Liver (tissue), 8 donors: ENCODE measurements at regions not wholly inside any gene's neighbourhood (a gene's known extent, or its start where the extent isn't known, plus 50 kb on each side); places are given as distances from the start of the nearest gene placed in this dataset.

Experiments
- DNase-seq: peaks from one replicate; pipeline ENCODE4 v3.0.0-alpha.2; 2017; ENCODE audit warnings: low spot score
- H3K27ac ChIP-seq, 2 donors: one replicate each; pipeline ENCODE4 v1.7.0; 2013; ENCODE audit warnings: inconsistent platforms in 2 of 2, low read length in 2 of 2, control low read depth in 1 of 2, low read depth in 1 of 2, mild to moderate bottlenecking in 1 of 2
- H3K27me3 ChIP-seq, 4 donors: one replicate each; pipeline versions ENCODE4 v1.6.1 to v1.7.0; 2013; ENCODE audit warnings: low read length in 3 of 4, inconsistent platforms in 1 of 4, mild to moderate bottlenecking in 1 of 4, moderate library complexity in 1 of 4; ENCODE audit not compliant: control insufficient read depth in 4 of 4, insufficient read depth in 4 of 4
- H3K36me3 ChIP-seq, 4 donors: one replicate each; pipeline versions ENCODE4 v1.6.1 to v1.7.0; 2013; ENCODE audit warnings: low read length in 3 of 4, mild to moderate bottlenecking in 3 of 4, low read depth in 1 of 4, moderate library complexity in 1 of 4; ENCODE audit not compliant: control insufficient read depth in 4 of 4, insufficient read depth in 3 of 4
- H3K4me1 ChIP-seq, 4 donors: one replicate each; pipeline versions ENCODE4 v1.6.1 to v1.7.0; 2013; ENCODE audit warnings: low read length in 3 of 4, mild to moderate bottlenecking in 3 of 4, moderate library complexity in 1 of 4; ENCODE audit not compliant: control insufficient read depth in 4 of 4, insufficient read depth in 4 of 4
- H3K4me3 ChIP-seq, 3 donors: one replicate each; pipeline versions ENCODE4 v1.6.1 to v1.7.0; 2013; ENCODE audit warnings: low read length in 3 of 3, control low read depth in 1 of 3, low read depth in 1 of 3, mild to moderate bottlenecking in 1 of 3
- H3K9ac ChIP-seq, 2 donors: one replicate each; pipeline ENCODE4 v1.7.0; 2013; ENCODE audit warnings: low read length in 2 of 2, mild to moderate bottlenecking in 2 of 2, moderate library complexity in 2 of 2, control low read depth in 1 of 2, low read depth in 1 of 2
- H3K9me3 ChIP-seq, 4 donors: one replicate each; pipeline versions ENCODE4 v1.6.1 to v1.7.0; 2013; ENCODE audit warnings: low read length in 3 of 4; ENCODE audit not compliant: control insufficient read depth in 4 of 4
- ATF3 ChIP-seq: IDR thresholded peaks from 2 replicates; pipeline ENCODE4 v1.6.1; 2016; ENCODE audit warnings: antibody characterized with exemption
- CTCF ChIP-seq: fragments of 150-350 bp; IDR thresholded peaks from 2 replicates; pipeline ENCODE4 v1.5.1; 2017; ENCODE audit warnings: improper control_type of control experiment, low read depth, low read length; ENCODE audit not compliant: missing input control
- EGR1 ChIP-seq, 2 donors: IDR thresholded peaks; 2 replicates each; pipeline ENCODE4 v1.6.1; 2016 to 2018; ENCODE audit warnings: antibody characterized with exemption in 2 of 2, low read depth in 2 of 2
- FOXA1 ChIP-seq: IDR thresholded peaks from 2 replicates; pipeline ENCODE4 v1.6.1; 2016; ENCODE audit warnings: antibody characterized with exemption
- FOXA2 ChIP-seq: IDR thresholded peaks from 2 replicates; pipeline ENCODE4 v1.6.1; 2016; ENCODE audit warnings: antibody characterized with exemption
- GABPA ChIP-seq, 2 donors: IDR thresholded peaks in 1 of 2; conservative IDR thresholded peaks in 1 of 2; 2 replicates each; pipeline ENCODE4 v1.6.1; 2016; ENCODE audit warnings: antibody characterized with exemption in 2 of 2, mild to moderate bottlenecking in 1 of 2, moderate library complexity in 1 of 2
- HNF4A ChIP-seq, 2 donors: conservative IDR thresholded peaks; 2 replicates each; pipeline ENCODE4 v1.6.1; 2016; ENCODE audit warnings: antibody characterized with exemption in 2 of 2, mild to moderate bottlenecking in 2 of 2
- HNF4G ChIP-seq: IDR thresholded peaks from 2 replicates; pipeline ENCODE4 v1.6.1; 2016; ENCODE audit warnings: antibody characterized with exemption
- JUND ChIP-seq, 2 donors: IDR thresholded peaks; 2 replicates each; pipeline ENCODE4 v1.6.1; 2016; ENCODE audit warnings: antibody characterized with exemption in 2 of 2
- MAX ChIP-seq: IDR thresholded peaks from 2 replicates; pipeline ENCODE4 v1.6.1; 2016; ENCODE audit warnings: antibody characterized with exemption
- NR2F2 ChIP-seq: IDR thresholded peaks from 2 replicates; pipeline ENCODE4 v1.6.1; 2016; ENCODE audit warnings: antibody characterized with exemption
- RAD21 ChIP-seq, 2 donors: IDR thresholded peaks; 2 replicates each; pipeline ENCODE4 v1.6.1; 2016; ENCODE audit warnings: antibody characterized with exemption in 2 of 2, mild to moderate bottlenecking in 2 of 2
- REST ChIP-seq: IDR thresholded peaks from 2 replicates; pipeline ENCODE4 v1.6.1; 2016; ENCODE audit warnings: antibody characterized with exemption, mild to moderate bottlenecking
- RXRA ChIP-seq, 2 donors: IDR thresholded peaks; 2 replicates each; pipeline ENCODE4 v1.6.1; 2017 to 2018; ENCODE audit warnings: antibody characterized with exemption in 2 of 2, mild to moderate bottlenecking in 1 of 2
- SP1 ChIP-seq: IDR thresholded peaks from 2 replicates; pipeline ENCODE4 v1.6.1; 2018; ENCODE audit warnings: antibody characterized with exemption, mild to moderate bottlenecking
- TAF1 ChIP-seq: conservative IDR thresholded peaks from 2 replicates; pipeline ENCODE4 v1.6.1; 2016; ENCODE audit warnings: antibody characterized with exemption, mild to moderate bottlenecking
- YY1 ChIP-seq: IDR thresholded peaks from 2 replicates; pipeline ENCODE4 v1.6.1; 2016; ENCODE audit warnings: antibody characterized with exemption, mild to moderate bottlenecking
- ZBTB33 ChIP-seq: IDR thresholded peaks from 2 replicates; pipeline ENCODE4 v1.6.1; 2016; ENCODE audit warnings: antibody characterized with exemption
- WGBS: extraction: QIAGEN DNeasy Blood & Tissue Kit; methylation state at CpG from one replicate; pipeline ENCODE4 v1.1.7; 2013; 5-methylcytosine and 5-hydroxymethylcytosine counted together
- donor health status: healthy.
- donor health status: healthy.
- donor health status: healthy.
- donor health status: healthy.
- donor health status: healthy.

GRCh38 chr4:34486461-34487363 lies 1757.6 kb downstream of the ARAP2 start (continued):
- TF ChIP-seq REST (no peak), ATF3 (no peak), HNF4A (conservative IDR thresholded peaks at IDR 0.05) (no peak)

- Histone ChIP-seq H3K4me1 (no peaks in the 10 kb centered on the region), H3K36me3 (no peaks in the 10 kb centered on the region), H3K9ac (no peak overlapping the region), H3K4me3 (no peak overlapping the region), H3K27me3 (peaks cover 0 to 3% (median 0%) of the 10 kb centered on the region in 4 donors), H3K9me3 (no peaks in the 10 kb centered on the region), H3K27ac (no peak overlapping the region)
- no peak for DNase-seq
- TF ChIP-seq JUND (IDR thresholded peaks at IDR 0.05) (no peak), CTCF (no peak), ZBTB33 (no peak), RXRA (IDR thresholded peaks at IDR 0.05) (no peak), EGR1 (IDR thresholded peaks at IDR 0.05; ENCODE audit: low read depth in 2 of 2) (no peak), SP1 (no peak), YY1 (no peak), HNF4A (conservative IDR thresholded peaks at IDR 0.05) (no peak), NR2F2 (no peak), ATF3 (no peak), REST (no peak), FOXA2 (no peak), GABPA (IDR thresholded peaks at IDR 0.05 in 1 of 2, conservative IDR thresholded peaks at IDR 0.05 in 1 of 2) (no peak), FOXA1 (no peak), TAF1 (no peak), RAD21 (IDR thresholded peaks at IDR 0.05) (no peak), MAX (no peak), HNF4G (no peak)
- 63% methylated on average over 1 of the region's 1 CpG for WGBS
Observed at GRCh38 chr4:34492414-34492813, 1751.9 kb downstream of the ARAP2 start.
